Caco-2 (cell line): ENCODE measurements at regions not wholly inside any gene's neighbourhood (a gene's known extent, or its start where the extent isn't known, plus 50 kb on each side); places are given as distances from the start of the nearest gene placed in this dataset.

Source experiments
- BruUV-seq: library from RNA; stranded (reverse); fragments of 400-500 nt; replicated peaks from 2 replicates; lab custom pipeline; 2021; lab: Mats Ljungman, UMichigan
- CTCF ChIA-PET: fragments of 300-600 bp; sonication (Branson Sonifier 250); formaldehyde crosslinking; loops from one replicate; lab custom pipeline; 2022; ENCODE audit warnings: antibody characterized with exemption; lab: Charles Lee
- POLR2A ChIA-PET: fragments of 300-600 bp; sonication (Branson Sonifier 250); formaldehyde crosslinking; loops from one replicate; lab custom pipeline; 2022; ENCODE audit warnings: antibody characterized with exemption; lab: Charles Lee
- DNase-seq, 2 experiments: peaks; one replicate each; pipeline versions ENCODE4 v3.0.0 to v3.0.0-alpha.2; 2020 to 2022
- H3K27me3 ChIP-seq: replicated peaks from 2 replicates; pipeline ENCODE4 v1.6.0; 2011; ENCODE audit warnings: low read length; ENCODE audit not compliant: control insufficient read depth, insufficient read depth
- H3K36me3 ChIP-seq: 2 replicates; pipeline ENCODE4 v1.5.1; 2011; ENCODE audit warnings: low read length; ENCODE audit not compliant: control insufficient read depth, insufficient read depth
- H3K4me1 ChIP-seq: fragments of 250-450 bp; sonication (Bioruptor Pico); 2 replicates; pipeline ENCODE4 v1.5.1; 2020; ENCODE audit warnings: mild to moderate bottlenecking
- H3K4me3 ChIP-seq: 2 replicates; pipeline ENCODE4 v1.5.1; 2011; ENCODE audit warnings: low read depth, mild to moderate bottlenecking, control low read depth, low read length
- H3K9me3 ChIP-seq: fragments of 250-450 bp; sonication (Bioruptor Pico); 2 replicates; pipeline ENCODE4 v1.5.1; 2020; ENCODE audit warnings: mild to moderate bottlenecking, moderate library complexity
- H3K27ac Mint-ChIP-seq: one replicate; pipeline ENCODE4 v1.8.0; 2022; ENCODE audit warnings: mixed read lengths; ENCODE audit not compliant: unreplicated experiment
- H3K27me3 Mint-ChIP-seq: one replicate; pipeline ENCODE4 v1.8.0; 2022; ENCODE audit warnings: mixed read lengths; ENCODE audit not compliant: insufficient read depth, unreplicated experiment
- H3K36me3 Mint-ChIP-seq: one replicate; pipeline ENCODE4 v1.8.0; 2022; ENCODE audit warnings: mild to moderate bottlenecking, mixed read lengths; ENCODE audit not compliant: insufficient read depth, unreplicated experiment
- H3K4me1 Mint-ChIP-seq: one replicate; pipeline ENCODE4 v1.8.0; 2022; ENCODE audit warnings: low read depth, mixed read lengths; ENCODE audit not compliant: unreplicated experiment
- H3K4me3 Mint-ChIP-seq: one replicate; pipeline ENCODE4 v1.8.0; 2022; ENCODE audit warnings: mild to moderate bottlenecking, moderate library complexity, mixed read lengths; ENCODE audit not compliant: unreplicated experiment
- H3K9me3 Mint-ChIP-seq: one replicate; pipeline ENCODE4 v1.8.0; 2022; ENCODE audit warnings: mixed read lengths; ENCODE audit not compliant: unreplicated experiment
- intact Hi-C: fragments of 100-400 bp; cut with micrococcal nuclease; formaldehyde crosslinking; loops from one replicate; pipeline ENCODE4 v1.10.0; 2022; ENCODE audit not compliant: unreplicated experiment
- TF ChIP-seq, protein P1 (sequence below), 2 experiments: fragments of 200-600 bp in 1 of 2; IDR thresholded peaks; 1 replicate in 1 of 2; 2 replicates in 1 of 2; pipeline versions ENCODE4 v1.5.1 to v1.8.0; 2011 to 2022; ENCODE audit warnings: antibody characterized with exemption in 1 of 2, control low read depth in 1 of 2, inconsistent platforms in 1 of 2, low read depth in 1 of 2, low read length in 1 of 2, mild to moderate bottlenecking in 1 of 2, moderate library complexity in 1 of 2; ENCODE audit not compliant: insufficient read depth in 1 of 2, severe bottlenecking in 1 of 2, unreplicated experiment in 1 of 2

DNA sequence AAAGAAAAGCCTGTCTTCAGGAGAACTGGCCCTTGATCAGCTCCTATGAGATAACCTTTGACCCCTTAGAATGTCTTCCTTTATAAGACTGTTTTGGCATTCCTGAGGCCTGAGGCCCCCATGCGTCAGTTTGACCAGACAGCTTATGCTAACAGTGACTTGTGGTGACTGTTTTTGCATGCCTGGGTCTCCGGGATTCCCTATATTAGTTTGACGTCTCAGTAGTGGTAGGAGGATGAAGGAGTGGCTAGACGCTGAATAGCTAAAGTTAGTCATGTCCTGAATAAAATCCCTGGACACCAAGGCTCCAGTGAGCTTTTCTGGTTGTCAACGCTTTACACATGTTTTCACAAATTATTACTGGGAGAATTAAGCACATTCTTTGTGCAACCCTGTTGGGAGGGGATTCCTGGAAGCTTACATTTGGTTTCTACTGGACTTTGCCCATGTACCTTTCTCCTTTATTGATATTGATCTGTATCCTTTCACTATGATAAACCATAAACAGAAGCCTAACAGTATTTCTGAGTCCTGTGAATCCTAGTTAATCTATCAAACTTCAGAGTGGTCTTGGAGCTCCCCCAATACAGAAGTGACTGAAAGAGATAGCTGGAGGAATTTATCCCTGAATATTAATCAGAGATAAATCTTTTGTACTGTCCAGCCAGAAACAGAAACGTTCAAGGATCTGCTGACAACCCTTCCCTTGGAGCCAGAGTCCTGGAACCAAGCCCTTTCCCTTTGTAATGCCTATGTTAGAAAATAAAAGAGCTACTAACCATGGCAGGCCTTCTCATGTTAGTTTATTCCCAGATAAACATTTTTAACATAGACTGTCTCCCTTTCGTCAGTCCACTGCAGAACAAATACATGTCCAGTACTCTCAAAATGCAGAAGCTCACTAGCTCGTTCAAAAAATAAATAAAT is 479.2 kb downstream of the RPS29 start:
- H3K4me1 Mint-ChIP-seq, result peaks cover 24% of the 10 kb centered on the region
- peak overlapping the region; percentile 76 for H3K27ac Mint-ChIP-seq
- Histone ChIP-seq H3K4me3 (no peak overlapping the region; the same call in 1 of the 2 replicates), H3K9me3 (no peaks in the 10 kb centered on the region; the same call in 1 of the 2 replicates), H3K36me3 (no peaks in the 10 kb centered on the region), H3K4me1 (peaks cover 32% of the 10 kb centered on the region), H3K27me3 (no peaks in the 10 kb centered on the region)
- ChIA-PET CTCF (interaction anchor here (0.9 kb wide), 2 partner anchors 49 to 193 kb away, joined by 3 read pairs; no protein-coding TSS in a partner anchor), POLR2A (no interaction called here)
- no peaks in the 10 kb centered on the region for H3K36me3 Mint-ChIP-seq
- intact Hi-C loops, result loop anchor here (1.0 to 5.0 kb wide), 5 partner anchors 33 to 192 kb away; no protein-coding TSS in a partner anchor
- TF ChIP-seq, protein P1, sequence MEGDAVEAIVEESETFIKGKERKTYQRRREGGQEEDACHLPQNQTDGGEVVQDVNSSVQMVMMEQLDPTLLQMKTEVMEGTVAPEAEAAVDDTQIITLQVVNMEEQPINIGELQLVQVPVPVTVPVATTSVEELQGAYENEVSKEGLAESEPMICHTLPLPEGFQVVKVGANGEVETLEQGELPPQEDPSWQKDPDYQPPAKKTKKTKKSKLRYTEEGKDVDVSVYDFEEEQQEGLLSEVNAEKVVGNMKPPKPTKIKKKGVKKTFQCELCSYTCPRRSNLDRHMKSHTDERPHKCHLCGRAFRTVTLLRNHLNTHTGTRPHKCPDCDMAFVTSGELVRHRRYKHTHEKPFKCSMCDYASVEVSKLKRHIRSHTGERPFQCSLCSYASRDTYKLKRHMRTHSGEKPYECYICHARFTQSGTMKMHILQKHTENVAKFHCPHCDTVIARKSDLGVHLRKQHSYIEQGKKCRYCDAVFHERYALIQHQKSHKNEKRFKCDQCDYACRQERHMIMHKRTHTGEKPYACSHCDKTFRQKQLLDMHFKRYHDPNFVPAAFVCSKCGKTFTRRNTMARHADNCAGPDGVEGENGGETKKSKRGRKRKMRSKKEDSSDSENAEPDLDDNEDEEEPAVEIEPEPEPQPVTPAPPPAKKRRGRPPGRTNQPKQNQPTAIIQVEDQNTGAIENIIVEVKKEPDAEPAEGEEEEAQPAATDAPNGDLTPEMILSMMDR (IDR thresholded peaks at IDR 0.05; ENCODE audit: insufficient read depth in 1 of 2, low read depth in 1 of 2, low read length in 1 of 2, severe bottlenecking in 1 of 2, unreplicated experiment in 1 of 2), result peak in 1 of 2 experiments; percentile 17
- no TSS peak for BruUV-seq
- peak overlapping the region; percentile 42 for H3K4me3 Mint-ChIP-seq
- H3K27me3 Mint-ChIP-seq, result no peaks in the 10 kb centered on the region
- DNase-seq, result peak; percentile 80 to 91
- H3K9me3 Mint-ChIP-seq, result peaks cover 9% of the 10 kb centered on the region

DNA sequence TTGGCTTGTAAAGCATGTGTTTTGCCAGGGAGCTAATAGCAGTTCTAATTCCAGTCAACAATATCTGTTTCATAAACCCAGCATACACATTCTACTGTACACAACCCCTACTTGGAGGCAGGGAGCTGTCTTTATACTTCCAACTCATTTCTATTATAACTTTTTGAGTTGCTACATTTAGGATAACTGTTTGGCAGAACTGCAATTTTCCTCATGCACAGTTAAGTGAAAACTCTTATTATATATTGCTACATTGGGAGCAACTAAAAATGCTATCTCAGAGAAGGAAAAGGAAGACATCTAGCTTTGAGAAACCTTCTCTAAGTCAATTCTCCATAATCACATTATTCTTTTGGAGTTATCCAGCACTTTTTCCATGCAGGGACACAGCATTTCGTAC is 480.2 kb downstream of the RPS29 start:
- intact Hi-C loops, result loop anchor here (1.0 to 5.0 kb wide), 5 partner anchors 34 to 191 kb away; no protein-coding TSS in a partner anchor
- H3K4me3 ChIP-seq, result no peak overlapping the region
- peak overlapping the region; percentile 76 for H3K27ac Mint-ChIP-seq
- H3K4me3 Mint-ChIP-seq, result no peak overlapping the region
- TF ChIP-seq, protein P1 (IDR thresholded peaks at IDR 0.05; ENCODE audit: insufficient read depth in 1 of 2, low read depth in 1 of 2, low read length in 1 of 2, severe bottlenecking in 1 of 2, unreplicated experiment in 1 of 2), result no peak
- no peaks in the 10 kb centered on the region for H3K27me3 ChIP-seq
- CTCF ChIA-PET, result no interaction called here
- H3K4me1 ChIP-seq, result peaks cover 32% of the 10 kb centered on the region
- H3K36me3 ChIP-seq, result no peaks in the 10 kb centered on the region
- no peaks in the 10 kb centered on the region for H3K27me3 Mint-ChIP-seq
- POLR2A ChIA-PET, result no interaction called here
- no TSS peak for BruUV-seq
- no peak for DNase-seq
- H3K4me1 Mint-ChIP-seq, result peaks cover 24% of the 10 kb centered on the region
- H3K9me3 ChIP-seq, result no peaks in the 10 kb centered on the region; the same call in 1 of the 2 replicates
- H3K9me3 Mint-ChIP-seq, result peaks cover 9% of the 10 kb centered on the region
- no peaks in the 10 kb centered on the region for H3K36me3 Mint-ChIP-seq

DNA sequence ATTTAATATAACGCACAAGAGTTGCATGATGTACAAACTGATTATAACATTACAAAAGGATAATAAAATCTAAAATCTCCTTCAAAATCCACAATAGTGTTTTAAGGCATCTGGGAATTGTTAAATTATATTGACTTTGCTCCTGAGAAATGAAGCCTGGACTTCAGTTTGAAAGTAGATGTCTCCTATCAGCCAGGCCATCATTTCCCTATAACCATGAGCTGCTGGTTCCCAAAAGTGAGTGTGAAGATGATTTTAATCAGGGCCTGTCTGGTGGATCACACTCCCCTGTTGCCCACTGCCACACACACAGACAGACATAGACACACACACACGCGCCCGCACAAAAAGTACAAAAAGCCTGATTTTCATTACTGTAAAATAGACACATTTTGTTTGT is 480.7 kb downstream of the RPS29 start:
- BruUV-seq, result no TSS peak
- intact Hi-C loops, result loop anchor here (5.0 kb wide), 1 partner anchor 67 kb away; no protein-coding TSS in a partner anchor

More for the DNA sequence above, 480.7 kb downstream of the RPS29 start:
- Mint-ChIP-seq H3K27ac (no peak overlapping the region), H3K4me1 (peaks cover 24% of the 10 kb centered on the region), H3K36me3 (no peaks in the 10 kb centered on the region), H3K9me3 (peaks cover 9% of the 10 kb centered on the region), H3K27me3 (no peaks in the 10 kb centered on the region), H3K4me3 (no peak overlapping the region)
- Histone ChIP-seq H3K27me3 (no peaks in the 10 kb centered on the region), H3K4me3 (no peak overlapping the region), H3K4me1 (peaks cover 32% of the 10 kb centered on the region), H3K9me3 (no peaks in the 10 kb centered on the region; the same call in 1 of the 2 replicates), H3K36me3 (no peaks in the 10 kb centered on the region)
- ChIA-PET CTCF (no interaction called here), POLR2A (no interaction called here)
- TF ChIP-seq, protein P1 (IDR thresholded peaks at IDR 0.05; ENCODE audit: insufficient read depth in 1 of 2, low read depth in 1 of 2, low read length in 1 of 2, severe bottlenecking in 1 of 2, unreplicated experiment in 1 of 2), result no peak
- DNase-seq, result no peak
